Adipocyte (in vitro differentiated cells): ENCODE measurements at regions not wholly inside any gene's neighbourhood (a gene's known extent, or its start where the extent isn't known, plus 50 kb on each side); places are given as distances from the start of the nearest gene placed in this dataset.
"Not testable (repeated sequence)": the region's sequence is repeated elsewhere in the genome, so short reads cannot be mapped to it uniquely, and the experiment has no call there.

Experiments used
- DNase-seq: peaks from one replicate; pipeline ENCODE4 v3.0.0-alpha.2; 2015; ENCODE audit warnings: low read depth
- H3K27me3 ChIP-seq: replicated peaks from 2 replicates; pipeline ENCODE4 v1.7.0; 2013; ENCODE audit warnings: mild to moderate bottlenecking, low read length, moderate library complexity; ENCODE audit not compliant: control insufficient read depth, insufficient read depth
- H3K36me3 ChIP-seq: 2 replicates; pipeline ENCODE4 v1.7.0; 2013; ENCODE audit warnings: low read length, mild to moderate bottlenecking, moderate library complexity; ENCODE audit not compliant: control insufficient read depth, insufficient read depth, severe bottlenecking
- H3K4me1 ChIP-seq: 2 replicates; pipeline ENCODE4 v1.7.0; 2013; ENCODE audit warnings: mild to moderate bottlenecking, low read length, moderate library complexity; ENCODE audit not compliant: control insufficient read depth, insufficient read depth
- H3K4me3 ChIP-seq: 2 replicates; pipeline ENCODE4 v1.7.0; 2013; ENCODE audit warnings: mild to moderate bottlenecking, low read length, moderate library complexity
- H3K9ac ChIP-seq: 2 replicates; pipeline ENCODE4 v1.7.0; 2013; ENCODE audit warnings: mild to moderate bottlenecking, low read length, moderate library complexity
- H3K9me3 ChIP-seq: 2 replicates; pipeline ENCODE4 v1.7.0; 2013; ENCODE audit warnings: mild to moderate bottlenecking, low read length, moderate library complexity; ENCODE audit not compliant: control insufficient read depth

DNA sequence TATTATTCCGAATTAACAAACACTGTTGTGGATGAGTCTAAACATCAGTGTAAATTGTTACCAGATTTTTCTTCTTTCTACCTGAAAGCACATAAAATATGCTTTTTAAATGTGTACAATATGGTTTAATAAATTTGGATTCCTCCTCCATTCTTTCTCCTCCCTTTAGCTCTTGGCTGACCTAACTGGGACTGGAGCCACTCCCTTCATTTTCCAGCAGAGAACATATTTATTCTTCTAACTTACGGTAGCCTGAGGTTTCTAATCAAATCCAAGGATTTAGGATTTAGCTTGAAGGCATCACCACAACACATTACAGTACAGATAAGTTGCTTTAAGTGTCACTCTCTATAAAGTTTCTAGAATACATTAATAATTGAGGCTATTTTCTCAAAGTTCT, 88.2 kb upstream of the SEMA3C start:
- H3K9me3 ChIP-seq: no peaks in the 10 kb centered on the region
- peaks cover 31% of the 10 kb centered on the region for H3K4me1 ChIP-seq
- H3K36me3 ChIP-seq: no peaks in the 10 kb centered on the region
- DNase-seq: peak; percentile 48
- no peak overlapping the region for H3K4me3 ChIP-seq
- H3K9ac ChIP-seq: no peak overlapping the region
- no peaks in the 10 kb centered on the region for H3K27me3 ChIP-seq

GRCh38 chr7:81005254-81005653, 86.4 kb upstream of the SEMA3C start:
- no peaks in the 10 kb centered on the region for H3K36me3 ChIP-seq
- no peaks in the 10 kb centered on the region for H3K9me3 ChIP-seq
- no peak for DNase-seq
- no peak overlapping the region for H3K9ac ChIP-seq
- H3K4me1 ChIP-seq: peaks cover 31% of the 10 kb centered on the region
- H3K4me3 ChIP-seq: no peak overlapping the region
- no peaks in the 10 kb centered on the region for H3K27me3 ChIP-seq

DNA sequence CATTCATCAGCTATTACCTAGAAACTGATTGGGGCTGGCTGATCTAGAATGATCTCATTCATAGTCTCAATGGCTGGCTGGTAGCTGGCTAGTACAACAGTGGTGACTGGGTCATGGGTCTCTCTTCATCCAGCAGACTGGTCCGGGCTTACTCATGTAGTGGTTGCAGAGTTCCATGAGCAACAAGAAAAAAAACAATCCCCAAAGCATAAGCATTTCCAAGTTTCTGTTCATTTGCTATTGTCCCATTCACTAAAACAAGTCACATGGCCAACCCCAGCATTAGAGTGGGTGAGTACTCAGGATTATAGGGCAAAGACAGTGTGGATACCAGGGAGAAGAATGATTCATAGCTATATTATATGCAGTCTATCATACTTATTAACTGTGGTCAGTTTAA, 85.2 kb upstream of the SEMA3C start:
- H3K9ac ChIP-seq: no peak overlapping the region
- H3K27me3 ChIP-seq: no peaks in the 10 kb centered on the region
- H3K4me3 ChIP-seq: no peak overlapping the region
- peaks cover 31% of the 10 kb centered on the region for H3K4me1 ChIP-seq
- H3K36me3 ChIP-seq: no peaks in the 10 kb centered on the region
- DNase-seq: peak; percentile 13
- no peaks in the 10 kb centered on the region for H3K9me3 ChIP-seq

- no peaks in the 10 kb centered on the region for H3K27me3 ChIP-seq
- no peaks in the 10 kb centered on the region for H3K9me3 ChIP-seq
- H3K9ac ChIP-seq: no peak overlapping the region
- H3K4me3 ChIP-seq: no peak overlapping the region
- no peak for DNase-seq
- H3K4me1 ChIP-seq: peaks cover 31% of the 10 kb centered on the region
- no peaks in the 10 kb centered on the region for H3K36me3 ChIP-seq
These were observed 84.5 kb upstream of the SEMA3C start for GRCh38 chr7:81003326-81003725.

DNA sequence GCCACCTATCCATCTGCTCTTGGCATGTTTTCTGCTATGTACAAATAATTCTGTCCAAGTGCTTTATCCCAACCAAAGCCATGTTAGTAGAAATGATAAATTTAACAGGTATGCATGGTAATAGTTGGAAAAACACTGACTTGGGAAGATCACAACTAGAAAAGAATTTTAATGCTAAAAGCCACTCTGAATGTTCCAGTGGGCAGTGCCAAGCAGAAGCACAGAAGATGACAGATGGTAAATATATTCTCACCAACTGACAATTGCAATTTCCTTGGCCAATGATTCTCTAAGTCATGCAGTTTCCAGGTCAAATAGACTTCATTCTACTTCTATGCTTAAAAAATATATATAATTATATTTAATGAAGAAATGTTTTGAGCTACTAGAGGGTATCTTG, 83.6 kb upstream of the SEMA3C start:
- peaks cover 31% of the 10 kb centered on the region for H3K4me1 ChIP-seq
- no peaks in the 10 kb centered on the region for H3K36me3 ChIP-seq
- H3K27me3 ChIP-seq: no peaks in the 10 kb centered on the region
- no peak overlapping the region for H3K9ac ChIP-seq
- DNase-seq: peak; percentile 8
- H3K4me3 ChIP-seq: no peak overlapping the region
- H3K9me3 ChIP-seq: no peaks in the 10 kb centered on the region

DNA sequence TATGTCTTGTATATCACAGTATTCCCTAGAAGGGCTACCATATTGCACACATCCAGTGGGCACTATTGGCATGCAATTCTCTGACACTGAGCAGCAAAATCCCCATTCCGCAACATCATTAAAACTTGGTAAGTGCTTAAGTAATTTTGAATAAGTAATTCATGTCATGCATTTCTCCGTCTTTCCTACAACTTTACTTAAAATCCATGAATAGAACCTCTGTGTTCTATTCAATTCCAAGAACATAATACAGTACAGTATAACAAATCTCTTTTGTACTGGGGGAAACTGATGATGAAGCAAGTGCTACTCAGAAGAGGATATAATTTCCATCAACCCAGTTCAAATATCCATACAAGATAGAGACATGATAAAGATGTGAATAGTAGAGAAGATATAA, 80.9 kb upstream of the SEMA3C start:
- Histone ChIP-seq H3K27me3 (no peaks in the 10 kb centered on the region), H3K9me3 (no peaks in the 10 kb centered on the region), H3K4me1 (peaks cover 13% of the 10 kb centered on the region), H3K36me3 (no peaks in the 10 kb centered on the region), H3K9ac (no peak overlapping the region), H3K4me3 (no peak overlapping the region)
- DNase-seq: no peak

DNA sequence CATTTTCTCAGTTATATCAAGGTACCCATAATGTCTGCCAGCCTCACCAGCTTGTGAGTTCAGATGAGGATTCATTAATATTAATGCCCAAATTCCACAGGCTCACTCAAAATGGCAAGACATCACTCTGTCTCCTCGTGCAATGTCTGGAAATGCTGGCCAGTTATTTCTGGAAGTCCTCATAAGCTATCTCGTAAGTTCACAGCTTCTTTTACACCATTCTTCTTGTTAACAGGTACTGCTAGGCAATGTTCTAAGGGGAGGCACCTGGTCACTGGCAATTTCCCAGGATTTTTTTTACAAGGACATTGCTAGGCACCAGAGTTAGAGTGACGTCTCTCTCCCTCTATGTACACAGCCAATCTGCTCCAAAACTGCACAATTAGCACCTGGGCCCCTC, 80.2 kb upstream of the SEMA3C start:
- Histone ChIP-seq H3K4me1 (peaks cover 6% of the 10 kb centered on the region), H3K9me3 (no peaks in the 10 kb centered on the region), H3K4me3 (no peak overlapping the region), H3K27me3 (no peaks in the 10 kb centered on the region), H3K9ac (no peak overlapping the region), H3K36me3 (no peaks in the 10 kb centered on the region)
- no peak for DNase-seq

DNA sequence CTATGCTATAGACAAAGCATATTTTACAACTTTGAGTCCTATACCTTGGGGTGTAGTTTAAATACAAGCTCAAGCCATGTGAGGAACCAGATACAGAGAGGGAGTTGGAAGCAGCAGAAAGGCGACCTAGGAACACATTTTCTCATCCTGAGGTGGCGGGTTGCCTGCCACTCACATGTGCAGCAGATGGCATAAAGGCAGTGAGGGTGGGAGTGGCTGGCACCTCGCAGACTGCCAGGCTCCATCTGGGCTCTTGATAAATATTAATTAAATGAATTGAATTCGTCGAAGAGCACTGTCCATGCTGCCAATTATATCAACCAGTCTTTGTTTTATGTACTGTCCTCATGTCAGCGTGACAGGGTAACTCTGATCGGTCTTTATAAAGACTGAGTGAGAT, 79.0 kb upstream of the SEMA3C start:
- no peak overlapping the region for H3K9ac ChIP-seq
- no peaks in the 10 kb centered on the region for H3K4me1 ChIP-seq
- no peak overlapping the region for H3K4me3 ChIP-seq
- no peaks in the 10 kb centered on the region for H3K9me3 ChIP-seq
- no peaks in the 10 kb centered on the region for H3K27me3 ChIP-seq
- H3K36me3 ChIP-seq: no peaks in the 10 kb centered on the region
- no peak for DNase-seq

DNA sequence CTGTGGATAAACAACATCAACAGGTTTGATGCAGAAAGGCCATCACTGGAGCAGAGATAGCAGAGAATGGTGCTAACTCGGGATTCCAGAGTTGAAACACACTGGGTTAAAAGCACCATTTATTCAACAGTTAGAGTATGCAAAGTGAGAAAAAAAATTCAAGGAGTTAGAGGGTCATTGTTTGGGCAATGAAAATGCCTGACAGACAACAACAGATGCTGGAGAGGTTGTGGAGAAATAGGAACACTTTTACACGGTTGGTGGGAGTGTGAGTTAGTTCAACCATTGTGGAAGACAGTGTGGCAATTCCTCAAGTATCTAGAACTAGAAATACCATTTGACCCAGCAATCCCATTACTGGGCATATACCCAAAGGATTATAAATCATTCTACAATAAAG, 77.4 kb upstream of the SEMA3C start:
- H3K9ac ChIP-seq, H3K4me1 ChIP-seq, H3K36me3 ChIP-seq, H3K9me3 ChIP-seq, H3K27me3 ChIP-seq, DNase-seq, H3K4me3 ChIP-seq: not testable (repeated sequence)

- no peak overlapping the region for H3K9ac ChIP-seq
- no peak for DNase-seq
- H3K36me3 ChIP-seq: no peaks in the 10 kb centered on the region
- no peaks in the 10 kb centered on the region for H3K27me3 ChIP-seq
- H3K4me1 ChIP-seq: no peaks in the 10 kb centered on the region
- no peaks in the 10 kb centered on the region for H3K9me3 ChIP-seq
- H3K4me3 ChIP-seq: no peak overlapping the region
These were observed 72.8 kb upstream of the SEMA3C start for GRCh38 chr7:80991654-80992053.

GRCh38 chr7:80984619-80985018, 65.8 kb upstream of the SEMA3C start:
- DNase-seq: peak; percentile 50
- Histone ChIP-seq H3K4me3 (no peak overlapping the region), H3K36me3 (no peaks in the 10 kb centered on the region), H3K9me3 (no peaks in the 10 kb centered on the region), H3K4me1 (no peaks in the 10 kb centered on the region), H3K9ac (no peak overlapping the region), H3K27me3 (no peaks in the 10 kb centered on the region)

- no peak for DNase-seq
These were observed 62.6 kb upstream of the SEMA3C start for GRCh38 chr7:80981405-80981804.

More at GRCh38 chr7:80981405-80981804, 62.6 kb upstream of the SEMA3C start:
- H3K27me3 ChIP-seq: no peaks in the 10 kb centered on the region
- no peak overlapping the region for H3K4me3 ChIP-seq
- H3K9ac ChIP-seq: no peak overlapping the region
- no peaks in the 10 kb centered on the region for H3K4me1 ChIP-seq
- peaks cover 9% of the 10 kb centered on the region for H3K9me3 ChIP-seq
- H3K36me3 ChIP-seq: no peaks in the 10 kb centered on the region
